ENCODE measurements at regions not wholly inside any gene's neighbourhood (a gene's known extent, or its start where the extent isn't known, plus 50 kb on each side); places are given as distances from the start of the nearest gene placed in this dataset.

GRCh38 chr9:17870722-17871121 lies 291.9 kb downstream of the SH3GL2 start:
- Histone ChIP-seq H3K36me3 (no peaks in the 10 kb centered on the region), H3K4me3 (no peak overlapping the region), H3K9me3 (no peaks in the 10 kb centered on the region), H3K27ac (replicated peaks in 1 of 4) (no peak overlapping the region), H3K27me3 (no peaks in the 10 kb centered on the region), H3K4me1 (peaks cover 0 to 17% (median 7%) of the 10 kb centered on the region in 4 donors)
- intact Hi-C loops (cut with DNase I): no loop called here
- TF ChIP-seq EP300 (IDR thresholded peaks at IDR 0.05) (no peak), POLR2AphosphoS5 (IDR thresholded peaks at IDR 0.05) (no peak), POLR2A (IDR thresholded peaks at IDR 0.05; ENCODE audit: low read depth) (no peak)
- TF ChIP-seq, protein P1, sequence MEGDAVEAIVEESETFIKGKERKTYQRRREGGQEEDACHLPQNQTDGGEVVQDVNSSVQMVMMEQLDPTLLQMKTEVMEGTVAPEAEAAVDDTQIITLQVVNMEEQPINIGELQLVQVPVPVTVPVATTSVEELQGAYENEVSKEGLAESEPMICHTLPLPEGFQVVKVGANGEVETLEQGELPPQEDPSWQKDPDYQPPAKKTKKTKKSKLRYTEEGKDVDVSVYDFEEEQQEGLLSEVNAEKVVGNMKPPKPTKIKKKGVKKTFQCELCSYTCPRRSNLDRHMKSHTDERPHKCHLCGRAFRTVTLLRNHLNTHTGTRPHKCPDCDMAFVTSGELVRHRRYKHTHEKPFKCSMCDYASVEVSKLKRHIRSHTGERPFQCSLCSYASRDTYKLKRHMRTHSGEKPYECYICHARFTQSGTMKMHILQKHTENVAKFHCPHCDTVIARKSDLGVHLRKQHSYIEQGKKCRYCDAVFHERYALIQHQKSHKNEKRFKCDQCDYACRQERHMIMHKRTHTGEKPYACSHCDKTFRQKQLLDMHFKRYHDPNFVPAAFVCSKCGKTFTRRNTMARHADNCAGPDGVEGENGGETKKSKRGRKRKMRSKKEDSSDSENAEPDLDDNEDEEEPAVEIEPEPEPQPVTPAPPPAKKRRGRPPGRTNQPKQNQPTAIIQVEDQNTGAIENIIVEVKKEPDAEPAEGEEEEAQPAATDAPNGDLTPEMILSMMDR (IDR thresholded peaks at IDR 0.05): no peak
- DNase-seq (ENCODE audit: extremely low spot score): peak; percentile 4
- WGBS: 78% methylated on average over 2 of the region's 2 CpGs

GRCh38 chr9:17871213-17871890 lies 292.5 kb downstream of the SH3GL2 start:
- no peaks in the 10 kb centered on the region for H3K27me3 ChIP-seq
- 73% methylated on average over 2 of the region's 2 CpGs for WGBS
- H3K4me1 ChIP-seq: peaks cover 0 to 17% (median 7%) of the 10 kb centered on the region in 4 donors
- H3K27ac ChIP-seq (replicated peaks in 1 of 4): no peak overlapping the region
- no peak overlapping the region for H3K4me3 ChIP-seq
- H3K9me3 ChIP-seq: no peaks in the 10 kb centered on the region
- no peak for DNase-seq (ENCODE audit: extremely low spot score)
- TF ChIP-seq POLR2AphosphoS5 (IDR thresholded peaks at IDR 0.05): no peak
- TF ChIP-seq, protein P1 (IDR thresholded peaks at IDR 0.05): no peak
- no peak for TF ChIP-seq POLR2A (IDR thresholded peaks at IDR 0.05; ENCODE audit: low read depth)
- TF ChIP-seq EP300 (IDR thresholded peaks at IDR 0.05): no peak
- H3K36me3 ChIP-seq: no peaks in the 10 kb centered on the region
- intact Hi-C loops (cut with DNase I): no loop called here

DNA sequence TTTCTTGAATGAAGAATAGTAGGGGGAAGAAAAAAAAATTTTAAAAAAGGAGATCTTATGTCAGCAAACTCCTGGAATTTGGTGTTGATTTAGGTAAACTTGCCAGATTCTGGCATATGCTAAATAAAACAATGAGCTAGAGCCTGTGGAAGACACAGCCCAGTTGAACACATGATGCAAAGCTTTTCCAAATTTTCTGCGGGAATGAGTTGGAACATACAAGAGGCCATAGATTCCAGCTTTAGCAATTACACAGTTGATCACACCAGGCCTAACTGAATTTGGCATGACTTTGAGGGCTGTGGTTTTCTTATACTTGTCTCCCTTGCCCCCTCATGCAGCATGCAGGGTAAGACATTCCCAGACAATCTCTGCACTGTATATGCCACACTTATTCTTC lies 297.0 kb downstream of the SH3GL2 start:
- no peaks in the 10 kb centered on the region for H3K36me3 ChIP-seq
- no peak overlapping the region for H3K27ac ChIP-seq (replicated peaks in 1 of 4)
- no peak for DNase-seq (ENCODE audit: extremely low spot score)
- no peaks in the 10 kb centered on the region for H3K9me3 ChIP-seq
- no peaks in the 10 kb centered on the region for H3K27me3 ChIP-seq
- WGBS: 69% methylated on average over 1 of the region's 1 CpG
- intact Hi-C loops (cut with DNase I): no loop called here
- no peak for TF ChIP-seq POLR2A (IDR thresholded peaks at IDR 0.05; ENCODE audit: low read depth)
- TF ChIP-seq, protein P1 (IDR thresholded peaks at IDR 0.05): no peak
- no peak overlapping the region for H3K4me3 ChIP-seq
- peaks cover 0 to 3% (median 0%) of the 10 kb centered on the region in 4 donors for H3K4me1 ChIP-seq

DNA sequence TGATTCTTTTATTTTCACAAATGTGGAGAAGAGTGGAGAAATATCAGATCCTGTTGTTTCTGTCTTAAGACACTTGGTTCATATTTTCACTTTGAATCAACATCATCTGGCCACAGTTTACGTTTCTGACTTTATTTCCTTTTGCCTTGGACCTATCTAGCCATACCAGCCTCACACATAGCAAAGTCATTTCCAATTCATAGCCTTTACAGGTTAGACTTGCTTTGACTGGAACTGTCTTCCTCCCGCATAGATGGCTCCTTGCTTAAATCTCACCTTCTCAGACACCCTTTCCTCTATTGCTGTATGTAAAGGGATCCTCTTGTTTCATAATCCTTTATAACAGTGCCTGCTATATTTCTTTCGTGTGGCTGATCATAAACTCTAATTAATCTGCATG lies 297.8 kb downstream of the SH3GL2 start:
- H3K9me3 ChIP-seq: no peaks in the 10 kb centered on the region
- no peak overlapping the region for H3K4me3 ChIP-seq
- WGBS: 88% methylated on average over 3 of the region's 3 CpGs
- intact Hi-C loops (cut with DNase I): no loop called here
- no peaks in the 10 kb centered on the region for H3K4me1 ChIP-seq
- H3K27ac ChIP-seq (replicated peaks in 1 of 4): no peak overlapping the region
- no peak for DNase-seq (ENCODE audit: extremely low spot score)
- H3K36me3 ChIP-seq: no peaks in the 10 kb centered on the region
- TF ChIP-seq POLR2AphosphoS5 (IDR thresholded peaks at IDR 0.05) (no peak), EP300 (IDR thresholded peaks at IDR 0.05) (no peak), POLR2A (IDR thresholded peaks at IDR 0.05; ENCODE audit: low read depth) (no peak)
- TF ChIP-seq, protein P1 (IDR thresholded peaks at IDR 0.05): no peak
- H3K27me3 ChIP-seq: no peaks in the 10 kb centered on the region
